Astrocyte (in vitro differentiated cells and primary cell): ENCODE measurements at regions not wholly inside any gene's neighbourhood (a gene's known extent, or its start where the extent isn't known, plus 50 kb on each side); places are given as distances from the start of the nearest gene placed in this dataset.

Experiments
- DNase-seq: peaks from one replicate; pipeline ENCODE4 v3.0.0-alpha.2; 2010; ENCODE audit warnings: low read depth
- FAIRE-seq: peaks from 2 replicates; lab custom pipeline; 2011; peaks lifted over from hg19 to GRCh38; lab: Jason Lieb, UNC
- H2AFZ ChIP-seq: 2 replicates; pipeline ENCODE4 v1.6.0; 2012; ENCODE audit warnings: low read depth, low read length, inconsistent platforms
- H3K27ac ChIP-seq: 2 replicates; pipeline ENCODE4 v1.5.1; 2011; ENCODE audit warnings: low read depth, low read length, inconsistent platforms
- H3K27me3 ChIP-seq: 2 replicates; pipeline ENCODE4 v1.6.0; 2011; ENCODE audit warnings: low read length, inconsistent platforms; ENCODE audit not compliant: insufficient read depth
- H3K36me3 ChIP-seq: 2 replicates; pipeline ENCODE4 v1.5.1; 2011; ENCODE audit warnings: low read length, inconsistent platforms; ENCODE audit not compliant: insufficient read depth
- H3K4me1 ChIP-seq: 2 replicates; pipeline ENCODE4 v1.5.1; 2011; ENCODE audit warnings: low read length, inconsistent platforms; ENCODE audit not compliant: insufficient read depth
- H3K4me2 ChIP-seq: 2 replicates; pipeline ENCODE4 v1.6.0; 2012; ENCODE audit warnings: low read length, inconsistent platforms
- H3K4me3 ChIP-seq: 2 replicates; pipeline ENCODE4 v1.5.1; 2011; ENCODE audit warnings: low read depth, mild to moderate bottlenecking, low read length, inconsistent platforms; ENCODE audit not compliant: insufficient read depth
- H3K79me2 ChIP-seq: 2 replicates; pipeline ENCODE4 v1.6.0; 2012; ENCODE audit warnings: mild to moderate bottlenecking, low read length, inconsistent platforms; ENCODE audit not compliant: insufficient read depth
- H3K9ac ChIP-seq: 2 replicates; pipeline ENCODE4 v1.6.0; 2012; ENCODE audit warnings: mild to moderate bottlenecking, low read length, inconsistent platforms
- H3K9me3 ChIP-seq: 2 replicates; pipeline ENCODE4 v1.5.1; 2012; ENCODE audit warnings: low read depth, mild to moderate bottlenecking, low read length, inconsistent platforms; ENCODE audit not compliant: insufficient read depth
- H4K20me1 ChIP-seq: 2 replicates; pipeline ENCODE4 v1.6.0; 2012; ENCODE audit warnings: low read length, inconsistent platforms; ENCODE audit not compliant: insufficient read depth
- H3K27ac Mint-ChIP-seq: one replicate; pipeline ENCODE4 v1.8.0; 2021; ENCODE audit warnings: mild to moderate bottlenecking, mixed read lengths; ENCODE audit not compliant: unreplicated experiment
- H3K27me3 Mint-ChIP-seq: one replicate; pipeline ENCODE4 v1.8.0; 2021; ENCODE audit warnings: low read depth, mixed read lengths; ENCODE audit not compliant: unreplicated experiment
- H3K36me3 Mint-ChIP-seq: one replicate; pipeline ENCODE4 v1.8.0; 2021; ENCODE audit warnings: low read depth, mixed read lengths; ENCODE audit not compliant: unreplicated experiment
- H3K4me1 Mint-ChIP-seq: one replicate; pipeline ENCODE4 v1.8.0; 2021; ENCODE audit warnings: low read depth, mixed read lengths; ENCODE audit not compliant: unreplicated experiment
- H3K4me3 Mint-ChIP-seq: one replicate; pipeline ENCODE4 v1.8.0; 2021; ENCODE audit warnings: mild to moderate bottlenecking, moderate library complexity, mixed read lengths; ENCODE audit not compliant: unreplicated experiment
- H3K9me3 Mint-ChIP-seq: one replicate; pipeline ENCODE4 v1.8.0; 2021; ENCODE audit warnings: mild to moderate bottlenecking, mixed read lengths; ENCODE audit not compliant: unreplicated experiment
- CTCF ChIP-seq: IDR thresholded peaks from 2 replicates; pipeline ENCODE4 v1.5.1; 2011; ENCODE audit warnings: low read depth, mild to moderate bottlenecking, inconsistent platforms, low read length, moderate library complexity; ENCODE audit not compliant: insufficient read depth
- EZH2 ChIP-seq: IDR thresholded peaks from 2 replicates; pipeline ENCODE4 v1.6.1; 2012; ENCODE audit warnings: mild to moderate bottlenecking, low read length, inconsistent platforms; ENCODE audit not compliant: insufficient read depth

- H3K4me3 Mint-ChIP-seq, result no peak overlapping the region
- no peaks in the 10 kb centered on the region for H3K36me3 ChIP-seq
- no peaks in the 10 kb centered on the region for H3K9me3 ChIP-seq
- H3K27ac Mint-ChIP-seq, result no peak overlapping the region
- peaks cover 9% of the 10 kb centered on the region for H3K9me3 Mint-ChIP-seq
- H3K27ac ChIP-seq, result no peak overlapping the region
- FAIRE-seq (no peak), DNase-seq (no peak)
- H3K27me3 Mint-ChIP-seq, result peaks cover 2% of the 10 kb centered on the region
- no peaks in the 10 kb centered on the region for H3K27me3 ChIP-seq
- H3K4me2 ChIP-seq, result no peak overlapping the region
- no peaks in the 10 kb centered on the region for H4K20me1 ChIP-seq
- H3K79me2 ChIP-seq, result no peaks in the 10 kb centered on the region
- H3K36me3 Mint-ChIP-seq, result no peaks in the 10 kb centered on the region
- H3K9ac ChIP-seq, result no peak overlapping the region
- no peaks in the 10 kb centered on the region for H3K4me1 Mint-ChIP-seq
- H2AFZ ChIP-seq, result no peak overlapping the region
- TF ChIP-seq CTCF, result no peak
- no peaks in the 10 kb centered on the region for H3K4me1 ChIP-seq
- no peak overlapping the region for H3K4me3 ChIP-seq
These were observed 74.6 kb downstream of the PERP start for GRCh38 chr6:138032571-138032970.

- Histone ChIP-seq H3K4me1 (no peaks in the 10 kb centered on the region), H3K27ac (no peak overlapping the region), H3K4me2 (no peak overlapping the region), H3K4me3 (no peak overlapping the region), H2AFZ (no peak overlapping the region), H4K20me1 (no peaks in the 10 kb centered on the region), H3K79me2 (no peaks in the 10 kb centered on the region), H3K27me3 (no peaks in the 10 kb centered on the region), H3K36me3 (no peaks in the 10 kb centered on the region), H3K9ac (no peak overlapping the region), H3K9me3 (no peaks in the 10 kb centered on the region)
- H3K4me1 Mint-ChIP-seq, result no peaks in the 10 kb centered on the region
- FAIRE-seq (no peak), DNase-seq (no peak)
- H3K27me3 Mint-ChIP-seq, result no peaks in the 10 kb centered on the region
- no peak overlapping the region for H3K27ac Mint-ChIP-seq
- TF ChIP-seq EZH2 (no peak), CTCF (no peak)
- H3K4me3 Mint-ChIP-seq, result no peak overlapping the region
- peaks cover 4% of the 10 kb centered on the region for H3K9me3 Mint-ChIP-seq
- H3K36me3 Mint-ChIP-seq, result no peaks in the 10 kb centered on the region
These were observed 73.0 kb downstream of the PERP start for GRCh38 chr6:138034229-138034628.

- no peaks in the 10 kb centered on the region for H3K27me3 ChIP-seq
- Mint-ChIP-seq H3K27me3 (no peaks in the 10 kb centered on the region), H3K9me3 (peaks cover 4% of the 10 kb centered on the region), H3K36me3 (no peaks in the 10 kb centered on the region), H3K4me3 (no peak overlapping the region), H3K4me1 (no peaks in the 10 kb centered on the region), H3K27ac (no peak overlapping the region)
- DNase-seq (no peak), FAIRE-seq (no peak)
- H3K36me3 ChIP-seq, result no peaks in the 10 kb centered on the region
- TF ChIP-seq CTCF, result no peak
- no peak for TF ChIP-seq EZH2
- H3K4me1 ChIP-seq, result no peaks in the 10 kb centered on the region
- no peak overlapping the region for H3K9ac ChIP-seq
- no peaks in the 10 kb centered on the region for H3K9me3 ChIP-seq
- no peak overlapping the region for H3K27ac ChIP-seq
- H3K79me2 ChIP-seq, result no peaks in the 10 kb centered on the region
- no peak overlapping the region for H3K4me3 ChIP-seq
- no peak overlapping the region for H3K4me2 ChIP-seq
- no peak overlapping the region for H2AFZ ChIP-seq
- H4K20me1 ChIP-seq, result no peaks in the 10 kb centered on the region
These were observed 72.1 kb downstream of the PERP start for GRCh38 chr6:138035070-138035469.
